CD4-positive, alpha-beta T cell treated with Interleukin-4 for 1 hour (primary cell): ENCODE measurements at regions not wholly inside any gene's neighbourhood (a gene's known extent, or its start where the extent isn't known, plus 50 kb on each side); places are given as distances from the start of the nearest gene placed in this dataset.
"Not testable (repeated sequence)": the region's sequence is repeated elsewhere in the genome, so short reads cannot be mapped to it uniquely, and the experiment has no call there.

ENCODE experiments used
- DNase-seq, 2 donors: peaks; one replicate each; pipeline ENCODE4 v3.0.0-alpha.2; 2020 to 2022

GRCh38 chr4:3631544-3632266 lies 99.5 kb upstream of the LRPAP1 start:
- DNase-seq = not testable (repeated sequence)

- no peak for DNase-seq
Observed at GRCh38 chr4:3630598-3631543, 98.6 kb upstream of the LRPAP1 start.

- no peak for DNase-seq
Observed at GRCh38 chr4:3630136-3630597, 97.9 kb upstream of the LRPAP1 start.

- DNase-seq = no peak
Observed at GRCh38 chr4:3629665-3630064, 97.4 kb upstream of the LRPAP1 start.

- DNase-seq = not testable (repeated sequence)
Observed at GRCh38 chr4:3629176-3629575, 97.0 kb upstream of the LRPAP1 start.

GRCh38 chr4:3628868-3629175 lies 96.6 kb upstream of the LRPAP1 start:
- no peak for DNase-seq

- DNase-seq = not testable (repeated sequence)
Observed at GRCh38 chr4:3627967-3628867, 96.0 kb upstream of the LRPAP1 start.

GRCh38 chr4:3627456-3627855 lies 95.2 kb upstream of the LRPAP1 start:
- not testable (repeated sequence) for DNase-seq

- DNase-seq = not testable (repeated sequence)
Observed at GRCh38 chr4:3626131-3626884, 94.1 kb upstream of the LRPAP1 start.

GRCh38 chr4:3625286-3625875 lies 93.2 kb upstream of the LRPAP1 start:
- DNase-seq = not testable (repeated sequence)

GRCh38 chr4:3623809-3624329 lies 91.6 kb upstream of the LRPAP1 start:
- not testable (repeated sequence) for DNase-seq

GRCh38 chr4:3623106-3623505 lies 90.9 kb upstream of the LRPAP1 start:
- no peak for DNase-seq

- peak in 1 of 2 donors; percentile 16 for DNase-seq
Observed at GRCh38 chr4:3620365-3620764, 88.1 kb upstream of the LRPAP1 start.

- not testable (repeated sequence) for DNase-seq
Observed at GRCh38 chr4:3619698-3620097, 87.5 kb upstream of the LRPAP1 start.

GRCh38 chr4:3618341-3618740 lies 86.1 kb upstream of the LRPAP1 start:
- DNase-seq = not testable (repeated sequence)

GRCh38 chr4:3615386-3616286 lies 83.4 kb upstream of the LRPAP1 start:
- no peak for DNase-seq

GRCh38 chr4:3614731-3614980 lies 82.4 kb upstream of the LRPAP1 start:
- no peak for DNase-seq

- no peak for DNase-seq
Observed at GRCh38 chr4:3613967-3614730, 81.9 kb upstream of the LRPAP1 start.

GRCh38 chr4:3612934-3613333 lies 80.7 kb upstream of the LRPAP1 start:
- no peak for DNase-seq

GRCh38 chr4:3612281-3612680 lies 80.1 kb upstream of the LRPAP1 start:
- no peak for DNase-seq
